Neuronal stem cell (in vitro differentiated cells): ENCODE measurements at regions not wholly inside any gene's neighbourhood (a gene's known extent, or its start where the extent isn't known, plus 50 kb on each side); places are given as distances from the start of the nearest gene placed in this dataset.

Experiments used
- DNase-seq: peaks from one replicate; pipeline ENCODE4 v3.0.0-alpha.2; 2013; ENCODE audit warnings: low spot score
- H2AFZ ChIP-seq: one replicate; pipeline ENCODE4 v1.6.1; 2013; ENCODE audit warnings: mild to moderate bottlenecking, low read length, inconsistent platforms
- H2AK5ac ChIP-seq: 2 replicates; pipeline ENCODE4 v1.6.1; 2013; ENCODE audit warnings: low read depth, mild to moderate bottlenecking, inconsistent platforms, low read length, moderate library complexity, mixed read lengths
- H2BK120ac ChIP-seq: 2 replicates; pipeline ENCODE4 v1.6.1; 2013; ENCODE audit warnings: low read depth, mild to moderate bottlenecking, inconsistent platforms, low read length, moderate library complexity, mixed read lengths
- H2BK12ac ChIP-seq: one replicate; pipeline ENCODE4 v1.6.1; 2013; ENCODE audit warnings: low read length, inconsistent platforms
- H2BK15ac ChIP-seq: 2 replicates; pipeline ENCODE4 v1.6.1; 2013; ENCODE audit warnings: mild to moderate bottlenecking, low read length, inconsistent platforms, mixed read lengths
- H2BK5ac ChIP-seq: one replicate; pipeline ENCODE4 v1.6.1; 2013; ENCODE audit warnings: inconsistent platforms, mild to moderate bottlenecking, low read length, moderate library complexity
- H3K14ac ChIP-seq: one replicate; pipeline ENCODE4 v1.6.1; 2013; ENCODE audit warnings: low read length, inconsistent platforms
- H3K18ac ChIP-seq: 2 replicates; pipeline ENCODE4 v1.6.1; 2013; ENCODE audit warnings: low read length, inconsistent platforms
- H3K23ac ChIP-seq: 2 replicates; pipeline ENCODE4 v1.6.1; 2013; ENCODE audit warnings: low read depth, mild to moderate bottlenecking, mixed read lengths, low read length, inconsistent platforms; ENCODE audit not compliant: poor library complexity
- H3K27ac ChIP-seq: replicated peaks from 3 replicates; pipeline ENCODE4 v1.5.1; 2013; ENCODE audit warnings: low read length, inconsistent platforms
- H3K27me3 ChIP-seq, 3 experiments: 2 replicates each; pipeline ENCODE4 v1.6.1; 2013; ENCODE audit warnings: low read length in 3 of 3, mild to moderate bottlenecking in 2 of 3, inconsistent platforms in 1 of 3, low read depth in 1 of 3, mixed read lengths in 1 of 3, moderate library complexity in 1 of 3; ENCODE audit not compliant: control insufficient read depth in 3 of 3, insufficient read depth in 3 of 3
- H3K36me3 ChIP-seq, 2 donors: replicated peaks in 1 of 2; 2 replicates each; pipeline ENCODE4 v1.6.1; 2013; ENCODE audit warnings: low read length in 2 of 2; ENCODE audit not compliant: control insufficient read depth in 2 of 2, insufficient read depth in 2 of 2
- H3K4ac ChIP-seq: 2 replicates; pipeline ENCODE4 v1.6.1; 2013; ENCODE audit warnings: inconsistent platforms, mild to moderate bottlenecking, low read length, moderate library complexity
- H3K4me1 ChIP-seq, 2 donors: 1 replicate in 1 of 2; 2 replicates in 1 of 2; pipeline ENCODE4 v1.6.1; 2013; ENCODE audit warnings: low read length in 2 of 2, low read depth in 1 of 2; ENCODE audit not compliant: control insufficient read depth in 2 of 2, insufficient read depth in 1 of 2
- H3K4me2 ChIP-seq: one replicate; pipeline ENCODE4 v1.6.1; 2013; ENCODE audit warnings: mild to moderate bottlenecking, low read length, inconsistent platforms; ENCODE audit not compliant: insufficient read depth, poor library complexity, severe bottlenecking
- H3K4me3 ChIP-seq, 2 donors: 2 replicates each; pipeline ENCODE4 v1.5.1; 2013; ENCODE audit warnings: low read length in 2 of 2, mild to moderate bottlenecking in 2 of 2, inconsistent platforms in 1 of 2, moderate library complexity in 1 of 2
- H3K79me1 ChIP-seq: one replicate; pipeline ENCODE4 v1.6.1; 2013; ENCODE audit warnings: low read depth, mild to moderate bottlenecking, inconsistent platforms, low read length, moderate library complexity
- H3K9ac ChIP-seq: one replicate; pipeline ENCODE4 v1.6.1; 2013; ENCODE audit warnings: mild to moderate bottlenecking, low read depth, low read length, inconsistent platforms; ENCODE audit not compliant: poor library complexity
- H3K9me3 ChIP-seq, 2 donors: replicated peaks in 1 of 2; 2 replicates each; pipeline versions ENCODE3 to v1.6.1; 2013; ENCODE audit warnings: low read length in 2 of 2, mild to moderate bottlenecking in 2 of 2, inconsistent platforms in 1 of 2, low read depth in 1 of 2, mixed read lengths in 1 of 2, moderate library complexity in 1 of 2; ENCODE audit not compliant: control insufficient read depth in 2 of 2, insufficient read depth in 1 of 2
- H4K8ac ChIP-seq: one replicate; pipeline ENCODE4 v1.6.1; 2013; ENCODE audit warnings: low read depth, mild to moderate bottlenecking, inconsistent platforms, low read length, moderate library complexity
- H4K91ac ChIP-seq: one replicate; pipeline ENCODE4 v1.6.1; 2013; ENCODE audit warnings: low read length, low read depth, mild to moderate bottlenecking, inconsistent platforms; ENCODE audit not compliant: poor library complexity
- WGBS, 2 donors: extraction: QIAGEN DNeasy Blood & Tissue Kit; methylation state at CpG; one replicate each; pipeline ENCODE4 v1.1.7; 2013; ENCODE audit warnings: missing lambda C conversion rate in 2 of 2, mixed read lengths in 1 of 2; ENCODE audit not compliant: insufficient read length in 2 of 2, insufficient replicate concordance in 1 of 2; ENCODE audit errors: extremely low coverage in 2 of 2; 5-methylcytosine and 5-hydroxymethylcytosine counted together

- Histone ChIP-seq H4K91ac (no peak overlapping the region), H2BK12ac (no peak overlapping the region), H3K4me1 (no peaks in the 10 kb centered on the region), H2BK5ac (no peak overlapping the region), H3K4me3 (no peak overlapping the region), H2AK5ac (no peak overlapping the region), H3K9ac (no peak overlapping the region), H2BK15ac (no peak overlapping the region), H3K4ac (no peak overlapping the region), H4K8ac (no peak overlapping the region), H3K23ac (no peak overlapping the region), H3K18ac (no peak overlapping the region), H3K27ac (no peak overlapping the region), H2BK120ac (no peak overlapping the region), H3K14ac (no peak overlapping the region), H2AFZ (no peak overlapping the region), H3K27me3 (peaks cover 0 to under 1% (median 0%) of the 10 kb centered on the region in 3 experiments), H3K36me3 (no peaks in the 10 kb centered on the region), H3K9me3 (no peaks in the 10 kb centered on the region), H3K79me1 (no peaks in the 10 kb centered on the region), H3K4me2 (no peak overlapping the region)
- no CpG with 5 or more reads among the region's 3 CpGs for WGBS, 2 donors
- no peak for DNase-seq
Measured at GRCh38 chr4:38236503-38236902, 276.3 kb downstream of the PTTG2 start.

GRCh38 chr4:38237139-38237538 is 276.9 kb downstream of the PTTG2 start:
- no peaks in the 10 kb centered on the region for H3K79me1 ChIP-seq
- no peak overlapping the region for H3K14ac ChIP-seq
- no peak overlapping the region for H3K4me2 ChIP-seq
- no CpG with 5 or more reads among the region's 3 CpGs for WGBS, 2 donors
- H3K9ac ChIP-seq = no peak overlapping the region
- H3K4ac ChIP-seq = no peak overlapping the region
- no peak overlapping the region for H2BK12ac ChIP-seq
- H3K4me3 ChIP-seq = no peak overlapping the region
- no peaks in the 10 kb centered on the region for H3K36me3 ChIP-seq
- H3K27me3 ChIP-seq = no peaks in the 10 kb centered on the region
- no peaks in the 10 kb centered on the region for H3K4me1 ChIP-seq
- no peak overlapping the region for H2BK5ac ChIP-seq
- H3K27ac ChIP-seq = no peak overlapping the region
- H4K8ac ChIP-seq = no peak overlapping the region
- no peak overlapping the region for H2AK5ac ChIP-seq
- no peak overlapping the region for H2BK120ac ChIP-seq
- H3K18ac ChIP-seq = no peak overlapping the region
- H3K23ac ChIP-seq = no peak overlapping the region
- DNase-seq = no peak
- no peak overlapping the region for H2AFZ ChIP-seq
- no peak overlapping the region for H4K91ac ChIP-seq
- no peak overlapping the region for H2BK15ac ChIP-seq
- H3K9me3 ChIP-seq = no peaks in the 10 kb centered on the region

- no peak overlapping the region for H3K23ac ChIP-seq
- no CpG with 5 or more reads among the region's 2 CpGs for WGBS, 2 donors
- H3K79me1 ChIP-seq = peaks cover 2% of the 10 kb centered on the region
- no peak overlapping the region for H3K18ac ChIP-seq
- H2BK12ac ChIP-seq = no peak overlapping the region
- H3K27me3 ChIP-seq = peaks cover 0 to 4% (median 0%) of the 10 kb centered on the region in 3 experiments
- H3K36me3 ChIP-seq = peaks cover 0 to 2% of the 10 kb centered on the region in 2 donors
- no peak overlapping the region for H3K4ac ChIP-seq
- no peak overlapping the region for H4K91ac ChIP-seq
- no peak for DNase-seq
- H3K14ac ChIP-seq = no peak overlapping the region
- no peak overlapping the region for H3K27ac ChIP-seq
- no peak overlapping the region for H3K4me2 ChIP-seq
- H2BK15ac ChIP-seq = no peak overlapping the region
- H4K8ac ChIP-seq = no peak overlapping the region
- no peak overlapping the region for H3K9ac ChIP-seq
- H3K4me1 ChIP-seq = peaks cover 0 to 6% of the 10 kb centered on the region in 2 donors
- no peak overlapping the region for H3K4me3 ChIP-seq
- H2BK5ac ChIP-seq = no peak overlapping the region
- no peak overlapping the region for H2BK120ac ChIP-seq
- H3K9me3 ChIP-seq = peaks cover 0 to 6% of the 10 kb centered on the region in 2 donors
- H2AK5ac ChIP-seq = no peak overlapping the region
- H2AFZ ChIP-seq = no peak overlapping the region
Measured at GRCh38 chr4:38241541-38241940, 281.3 kb downstream of the PTTG2 start.

GRCh38 chr4:38242101-38242500 is 281.9 kb downstream of the PTTG2 start:
- H2BK15ac ChIP-seq = no peak overlapping the region
- H4K8ac ChIP-seq = no peak overlapping the region
- peaks cover 0 to 6% of the 10 kb centered on the region in 2 donors for H3K9me3 ChIP-seq
- no peak overlapping the region for H4K91ac ChIP-seq
- H3K79me1 ChIP-seq = peaks cover 2% of the 10 kb centered on the region
- no peak overlapping the region for H3K14ac ChIP-seq
- H3K23ac ChIP-seq = no peak overlapping the region
- H3K18ac ChIP-seq = no peak overlapping the region
- no CpG with 5 or more reads among the region's 4 CpGs for WGBS, 2 donors
- H2BK5ac ChIP-seq = no peak overlapping the region
- no peak overlapping the region for H2BK12ac ChIP-seq
- H2BK120ac ChIP-seq = no peak overlapping the region
- peaks cover 0 to 6% of the 10 kb centered on the region in 2 donors for H3K4me1 ChIP-seq
- no peak for DNase-seq
- H2AFZ ChIP-seq = no peak overlapping the region
- no peak overlapping the region for H3K9ac ChIP-seq
- H2AK5ac ChIP-seq = no peak overlapping the region
- H3K36me3 ChIP-seq = peaks cover 0 to 2% of the 10 kb centered on the region in 2 donors
- H3K4me3 ChIP-seq = no peak overlapping the region
- H3K27me3 ChIP-seq = peaks cover 0 to 4% (median 0%) of the 10 kb centered on the region in 3 experiments
- no peak overlapping the region for H3K4me2 ChIP-seq
- no peak overlapping the region for H3K4ac ChIP-seq
- no peak overlapping the region for H3K27ac ChIP-seq
